ENCODE measurements at regions not wholly inside any gene's neighbourhood (a gene's known extent, or its start where the extent isn't known, plus 50 kb on each side); places are given as distances from the start of the nearest gene placed in this dataset.

DNA sequence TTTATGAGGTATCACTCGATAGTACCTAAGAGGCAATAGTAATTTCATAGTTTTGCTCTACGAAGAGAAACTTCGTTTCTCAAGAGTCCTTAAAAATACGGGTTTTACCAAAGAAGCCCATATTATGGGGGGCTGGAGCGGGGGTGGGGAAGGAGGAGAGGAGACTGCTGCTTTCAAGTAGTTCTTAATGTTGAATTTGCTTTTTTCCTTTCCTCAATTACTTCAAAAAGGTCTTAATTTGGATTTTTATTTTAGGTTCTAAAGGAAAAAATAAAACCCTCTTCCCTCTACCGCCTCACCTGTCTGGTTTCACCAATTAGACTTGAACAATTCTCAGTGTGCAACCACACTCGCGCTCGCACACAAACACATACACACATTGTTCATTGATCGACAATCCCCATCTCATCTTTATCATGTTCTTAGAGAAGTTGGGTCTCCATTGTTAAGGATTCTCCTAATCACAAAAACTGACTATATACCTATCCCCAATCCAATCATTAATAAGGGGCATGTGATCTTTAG is 97.2 kb downstream of the HFE start:
- TF ChIP-seq CTCF (IDR thresholded peaks at IDR 0.05) (no peak), POLR2AphosphoS5 (IDR thresholded peaks at IDR 0.05; ENCODE audit: low read depth, low read length) (no peak), TCF7L2 (IDR thresholded peaks at IDR 0.05; ENCODE audit: low read depth, low read length) (no peak), SIN3A (IDR thresholded peaks at IDR 0.05; ENCODE audit: borderline replicate concordance, insufficient read depth, low read depth, low read length) (no peak)
